Smooth muscle cell (in vitro differentiated cells): ENCODE measurements at regions not wholly inside any gene's neighbourhood (a gene's known extent, or its start where the extent isn't known, plus 50 kb on each side); places are given as distances from the start of the nearest gene placed in this dataset.

Experiments
- DNase-seq: peaks from one replicate; lab custom pipeline; 2025; ENCODE audit not compliant: unreplicated experiment; lab: John Stamatoyannopoulos, UW
- H2AFZ ChIP-seq: fragments of 200-600 bp; sonication (generic); 2 replicates; pipeline ENCODE4 v1.6.0; 2016; ENCODE audit warnings: antibody characterized with exemption, low read depth, mild to moderate bottlenecking
- H3F3A ChIP-seq: fragments of 200-600 bp; sonication (generic); 2 replicates; pipeline ENCODE4 v1.6.0; 2017; ENCODE audit warnings: antibody characterized with exemption, low read depth
- H3K27ac ChIP-seq: fragments of 200-600 bp; sonication (generic); 2 replicates; pipeline ENCODE4 v1.5.1; 2016; ENCODE audit warnings: low read depth, mild to moderate bottlenecking
- H3K27me3 ChIP-seq: fragments of 200-600 bp; sonication (generic); 2 replicates; pipeline ENCODE4 v1.6.1; 2016; ENCODE audit warnings: low read depth, mild to moderate bottlenecking
- H3K36me3 ChIP-seq: fragments of 200-600 bp; sonication (generic); 2 replicates; pipeline ENCODE4 v1.5.1; 2016; ENCODE audit warnings: low read depth
- H3K4me1 ChIP-seq: fragments of 200-600 bp; sonication (generic); 2 replicates; pipeline ENCODE4 v1.5.1; 2016; ENCODE audit warnings: low read depth
- H3K4me2 ChIP-seq: fragments of 200-600 bp; sonication (generic); 2 replicates; pipeline ENCODE4 v1.6.0; 2016; ENCODE audit warnings: mild to moderate bottlenecking
- H3K4me3 ChIP-seq: fragments of 200-600 bp; sonication (generic); 2 replicates; pipeline ENCODE4 v1.5.1; 2016; ENCODE audit warnings: mild to moderate bottlenecking
- H3K79me2 ChIP-seq: fragments of 200-600 bp; sonication (generic); 2 replicates; pipeline ENCODE4 v1.6.0; 2016; ENCODE audit warnings: low read depth, mild to moderate bottlenecking
- H3K9ac ChIP-seq: fragments of 200-600 bp; sonication (generic); 2 replicates; pipeline ENCODE4 v1.6.0; 2016; ENCODE audit warnings: low read depth
- H3K9me3 ChIP-seq: fragments of 200-600 bp; sonication (generic); replicated peaks from 2 replicates; pipeline ENCODE4 v1.5.1; 2016; ENCODE audit warnings: low read depth
- H4K20me1 ChIP-seq: fragments of 200-600 bp; sonication (generic); 2 replicates; pipeline ENCODE4 v1.6.0; 2016; ENCODE audit warnings: low read depth
- WGBS: methylation state at CpG from one replicate; pipeline ENCODE4 v1.1.7; 2016; ENCODE audit warnings: low lambda C conversion rate; 5-methylcytosine and 5-hydroxymethylcytosine counted together
- TF ChIP-seq, protein P1 (sequence below): fragments of 200-600 bp; sonication (generic); IDR thresholded peaks from 2 replicates; pipeline ENCODE4 v1.5.1; 2017; ENCODE audit warnings: borderline replicate concordance, mild to moderate bottlenecking, antibody characterized with exemption; ENCODE audit not compliant: insufficient read depth, poor library complexity, severe bottlenecking

DNA sequence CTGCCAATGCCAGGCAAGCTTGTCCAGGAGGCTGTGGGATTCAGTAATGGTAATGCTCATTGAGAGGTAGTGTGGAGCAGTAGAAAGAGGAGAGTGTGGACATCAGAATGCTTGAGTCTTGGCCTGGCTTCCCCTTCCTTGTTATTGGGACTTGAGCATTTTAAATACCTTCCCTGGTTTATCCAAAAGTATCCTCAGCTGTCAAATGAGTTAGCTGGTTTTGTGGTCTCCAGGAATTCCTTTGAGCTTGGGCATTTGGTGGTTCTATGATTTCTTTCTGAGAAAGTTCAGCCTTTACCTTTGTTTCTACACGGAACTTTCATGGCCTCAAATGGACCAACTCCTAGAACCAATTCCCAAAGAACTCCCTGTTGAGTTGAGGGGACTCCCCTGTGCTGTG, 264.3 kb downstream of the PTEN start:
- no peak overlapping the region for H3K9ac ChIP-seq
- no peaks in the 10 kb centered on the region for H3K36me3 ChIP-seq
- TF ChIP-seq, protein P1, sequence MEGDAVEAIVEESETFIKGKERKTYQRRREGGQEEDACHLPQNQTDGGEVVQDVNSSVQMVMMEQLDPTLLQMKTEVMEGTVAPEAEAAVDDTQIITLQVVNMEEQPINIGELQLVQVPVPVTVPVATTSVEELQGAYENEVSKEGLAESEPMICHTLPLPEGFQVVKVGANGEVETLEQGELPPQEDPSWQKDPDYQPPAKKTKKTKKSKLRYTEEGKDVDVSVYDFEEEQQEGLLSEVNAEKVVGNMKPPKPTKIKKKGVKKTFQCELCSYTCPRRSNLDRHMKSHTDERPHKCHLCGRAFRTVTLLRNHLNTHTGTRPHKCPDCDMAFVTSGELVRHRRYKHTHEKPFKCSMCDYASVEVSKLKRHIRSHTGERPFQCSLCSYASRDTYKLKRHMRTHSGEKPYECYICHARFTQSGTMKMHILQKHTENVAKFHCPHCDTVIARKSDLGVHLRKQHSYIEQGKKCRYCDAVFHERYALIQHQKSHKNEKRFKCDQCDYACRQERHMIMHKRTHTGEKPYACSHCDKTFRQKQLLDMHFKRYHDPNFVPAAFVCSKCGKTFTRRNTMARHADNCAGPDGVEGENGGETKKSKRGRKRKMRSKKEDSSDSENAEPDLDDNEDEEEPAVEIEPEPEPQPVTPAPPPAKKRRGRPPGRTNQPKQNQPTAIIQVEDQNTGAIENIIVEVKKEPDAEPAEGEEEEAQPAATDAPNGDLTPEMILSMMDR = no peak
- no peaks in the 10 kb centered on the region for H3K27me3 ChIP-seq
- 90% methylated on average over 1 of the region's 1 CpG for WGBS
- H3K9me3 ChIP-seq = no peaks in the 10 kb centered on the region
- no peaks in the 10 kb centered on the region for H3K4me1 ChIP-seq
- H4K20me1 ChIP-seq = no peaks in the 10 kb centered on the region
- no peak overlapping the region for H3K27ac ChIP-seq
- no peak for DNase-seq
- no peak overlapping the region for H3K4me3 ChIP-seq
- no peak overlapping the region for H3K4me2 ChIP-seq
- H3F3A ChIP-seq = no peaks in the 10 kb centered on the region
- H2AFZ ChIP-seq = no peak overlapping the region
- no peaks in the 10 kb centered on the region for H3K79me2 ChIP-seq

DNA sequence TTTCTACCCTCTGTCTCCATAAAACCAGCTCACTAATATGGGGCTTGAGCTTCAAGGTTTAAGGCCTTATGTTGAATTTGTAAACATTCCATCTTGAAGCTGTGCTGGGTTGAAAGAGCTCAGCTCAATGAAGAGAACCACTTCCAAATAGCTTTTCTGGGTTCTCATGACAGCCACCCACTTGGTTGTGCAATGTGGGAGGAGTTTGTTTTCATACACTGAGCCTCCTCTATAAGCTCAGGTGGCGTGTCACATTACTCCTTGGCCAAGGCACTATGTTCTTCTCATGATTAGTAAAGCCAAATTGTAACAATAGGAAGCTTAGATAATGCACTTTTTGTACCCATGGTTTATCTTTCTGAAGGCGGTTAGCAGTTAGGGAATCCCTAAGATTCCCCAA, 265.6 kb downstream of the PTEN start:
- no peaks in the 10 kb centered on the region for H3K27me3 ChIP-seq
- WGBS = 94% methylated on average over 2 of the region's 2 CpGs
- H3K4me1 ChIP-seq = no peaks in the 10 kb centered on the region
- no peak overlapping the region for H2AFZ ChIP-seq
- no peak overlapping the region for H3K4me2 ChIP-seq
- H3K9ac ChIP-seq = no peak overlapping the region
- TF ChIP-seq, protein P1 = no peak
- no peak overlapping the region for H3K27ac ChIP-seq
- no peak overlapping the region for H3K4me3 ChIP-seq
- H3K36me3 ChIP-seq = no peaks in the 10 kb centered on the region
- no peaks in the 10 kb centered on the region for H3K9me3 ChIP-seq
- H3F3A ChIP-seq = no peaks in the 10 kb centered on the region
- no peak for DNase-seq
- no peaks in the 10 kb centered on the region for H4K20me1 ChIP-seq
- H3K79me2 ChIP-seq = no peaks in the 10 kb centered on the region

DNA sequence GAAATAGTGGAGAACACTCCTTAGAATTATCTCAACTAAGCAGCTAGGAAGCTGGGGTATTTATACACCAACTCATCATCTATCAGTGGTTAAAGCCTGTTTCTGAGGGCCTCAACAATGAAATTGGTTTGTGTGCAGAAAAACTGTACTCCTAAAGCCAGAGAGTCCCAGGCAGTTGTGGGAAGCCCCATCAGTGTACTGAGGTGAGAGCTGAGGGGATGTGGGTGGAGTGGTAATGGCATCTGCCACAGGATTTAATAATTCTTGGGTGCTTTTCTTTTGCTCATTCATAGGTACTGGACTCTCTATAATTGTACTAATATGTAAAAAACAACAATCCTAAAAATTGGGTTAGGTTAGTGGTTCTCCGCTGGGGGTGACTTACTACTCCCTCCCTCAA, 267.5 kb downstream of the PTEN start:
- no peaks in the 10 kb centered on the region for H3K36me3 ChIP-seq
- H3K27ac ChIP-seq = no peak overlapping the region
- no peak overlapping the region for H3K4me2 ChIP-seq
- H3K9me3 ChIP-seq = no peaks in the 10 kb centered on the region
- DNase-seq = no peak
- no peak overlapping the region for H3K4me3 ChIP-seq
- H3K4me1 ChIP-seq = no peaks in the 10 kb centered on the region
- no peaks in the 10 kb centered on the region for H4K20me1 ChIP-seq
- H3F3A ChIP-seq = no peaks in the 10 kb centered on the region
- H3K27me3 ChIP-seq = no peaks in the 10 kb centered on the region
- WGBS = 97% methylated on average over 1 of the region's 1 CpG
- H2AFZ ChIP-seq = no peak overlapping the region
- TF ChIP-seq, protein P1 = no peak
- H3K79me2 ChIP-seq = no peaks in the 10 kb centered on the region
- no peak overlapping the region for H3K9ac ChIP-seq

DNA sequence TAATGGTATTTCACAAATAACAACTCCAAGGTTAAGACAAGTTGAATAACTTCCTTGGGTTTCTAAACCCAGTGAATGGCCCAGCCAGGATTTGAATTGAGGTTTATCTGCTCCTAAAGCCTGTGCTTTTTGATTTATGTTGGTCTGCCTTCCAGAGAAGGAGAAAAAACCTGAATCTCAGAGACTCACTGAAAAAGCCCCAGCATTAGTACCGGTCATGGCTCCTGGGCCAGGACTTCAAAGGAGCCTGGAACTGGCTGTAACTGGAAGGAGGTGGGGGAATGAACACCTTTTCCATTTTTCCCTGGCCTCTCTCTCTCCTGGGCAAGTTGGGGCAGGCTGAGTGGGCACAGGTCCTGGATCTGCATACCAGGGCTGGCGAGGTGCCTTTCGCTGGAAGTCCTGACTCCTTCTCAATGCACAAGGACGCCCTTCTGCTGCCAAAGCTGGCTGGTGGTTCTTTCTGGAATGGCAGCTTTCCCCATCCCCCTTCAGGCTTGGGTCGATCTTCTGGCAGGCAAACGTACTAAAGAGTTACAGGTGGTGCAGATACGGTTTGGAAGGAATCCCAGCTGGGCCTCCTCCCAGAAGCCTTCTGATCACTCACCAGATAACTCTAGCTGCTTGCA, 268.2 kb downstream of the PTEN start:
- no peaks in the 10 kb centered on the region for H4K20me1 ChIP-seq
- no peaks in the 10 kb centered on the region for H3F3A ChIP-seq
- TF ChIP-seq, protein P1 = no peak
- no peaks in the 10 kb centered on the region for H3K27me3 ChIP-seq
- H3K79me2 ChIP-seq = no peaks in the 10 kb centered on the region
- H3K4me3 ChIP-seq = no peak overlapping the region
- no peak for DNase-seq
- no peak overlapping the region for H3K4me2 ChIP-seq
- 80% methylated on average over 7 of the region's 7 CpGs for WGBS
- H3K9ac ChIP-seq = no peak overlapping the region
- H3K9me3 ChIP-seq = no peaks in the 10 kb centered on the region
- no peaks in the 10 kb centered on the region for H3K36me3 ChIP-seq
- no peaks in the 10 kb centered on the region for H3K4me1 ChIP-seq
- H2AFZ ChIP-seq = no peak overlapping the region
- no peak overlapping the region for H3K27ac ChIP-seq
